ENCODE measurements at regions not wholly inside any gene's neighbourhood (a gene's known extent, or its start where the extent isn't known, plus 50 kb on each side); places are given as distances from the start of the nearest gene placed in this dataset.
A peak's percentile ranks its signal among the peaks of the same experiment; 100 is the strongest.
"Not testable (repeated sequence)": the region's sequence is repeated elsewhere in the genome, so short reads cannot be mapped to it uniquely, and the experiment has no call there.

- in situ Hi-C loops (cut with MboI; ENCODE audit: low sequenced_read_pairs in 4 of 4), result no loop called here
- ATAC-seq, result no peak
- intact Hi-C loops (cut with DNase I; ENCODE audit: low total_unique reads), result no loop called here
- no peak for DNase-seq
- H3K9me3 ChIP-seq, result no peaks in the 10 kb centered on the region
- no peak overlapping the region for H3K27ac ChIP-seq
- no peaks in the 10 kb centered on the region for H3K4me1 ChIP-seq
- H3K27me3 ChIP-seq, result no peaks in the 10 kb centered on the region
- TF ChIP-seq CTCF (IDR thresholded peaks at IDR 0.05 in 4 of 5, conservative IDR thresholded peaks at IDR 0.05 in 1 of 5) (no peak), POLR2A (IDR thresholded peaks at IDR 0.05) (no peak)
- H3K4me3 ChIP-seq, result no peak overlapping the region
- H3K36me3 ChIP-seq, result no peaks in the 10 kb centered on the region
Measured at GRCh38 chr14:59046746-59047145, 141.7 kb upstream of the DAAM1 start.

- in situ Hi-C loops (cut with MboI; ENCODE audit: low sequenced_read_pairs in 4 of 4) (loop anchor here in 3 of 4 donors (10.0 to 25.0 kb wide), 2 partner anchors 543 to 550 kb away; no protein-coding TSS in a partner anchor), intact Hi-C loops (cut with DNase I; ENCODE audit: low total_unique reads) (loop anchor here (1.0 to 2.0 kb wide), 2 partner anchors 414 to 554 kb away; no protein-coding TSS in a partner anchor)
- Histone ChIP-seq H3K27me3 (no peaks in the 10 kb centered on the region), H3K36me3 (no peaks in the 10 kb centered on the region), H3K4me1 (no peaks in the 10 kb centered on the region), H3K9me3 (no peaks in the 10 kb centered on the region), H3K27ac (no peak overlapping the region), H3K4me3 (no peak overlapping the region)
- DNase-seq (no peak), ATAC-seq (no peak)
- no peak for TF ChIP-seq CTCF (IDR thresholded peaks at IDR 0.05 in 4 of 5, conservative IDR thresholded peaks at IDR 0.05 in 1 of 5)
- no peak for TF ChIP-seq POLR2A (IDR thresholded peaks at IDR 0.05)
Measured at GRCh38 chr14:59055006-59055405, 133.5 kb upstream of the DAAM1 start.

- no peak for DNase-seq
- Histone ChIP-seq H3K4me1 (no peaks in the 10 kb centered on the region), H3K4me3 (no peak overlapping the region), H3K36me3 (no peaks in the 10 kb centered on the region), H3K27ac (no peak overlapping the region), H3K9me3 (no peaks in the 10 kb centered on the region), H3K27me3 (no peaks in the 10 kb centered on the region)
- no peak for ATAC-seq
- TF ChIP-seq POLR2A (IDR thresholded peaks at IDR 0.05) (no peak), CTCF (IDR thresholded peaks at IDR 0.05 in 4 of 5, conservative IDR thresholded peaks at IDR 0.05 in 1 of 5) (peak in 4 of 5 experiments; percentile 21 to 70 (median 50))
- intact Hi-C loops (cut with DNase I; ENCODE audit: low total_unique reads), result loop anchor here (1.0 to 2.0 kb wide), 2 partner anchors 415 to 554 kb away; no protein-coding TSS in a partner anchor
- in situ Hi-C loops (cut with MboI; ENCODE audit: low sequenced_read_pairs in 4 of 4), result loop anchor here in 3 of 4 donors (10.0 to 25.0 kb wide), 2 partner anchors 543 to 551 kb away; no protein-coding TSS in a partner anchor
Measured at GRCh38 chr14:59055439-59056045, 132.9 kb upstream of the DAAM1 start.

DNA sequence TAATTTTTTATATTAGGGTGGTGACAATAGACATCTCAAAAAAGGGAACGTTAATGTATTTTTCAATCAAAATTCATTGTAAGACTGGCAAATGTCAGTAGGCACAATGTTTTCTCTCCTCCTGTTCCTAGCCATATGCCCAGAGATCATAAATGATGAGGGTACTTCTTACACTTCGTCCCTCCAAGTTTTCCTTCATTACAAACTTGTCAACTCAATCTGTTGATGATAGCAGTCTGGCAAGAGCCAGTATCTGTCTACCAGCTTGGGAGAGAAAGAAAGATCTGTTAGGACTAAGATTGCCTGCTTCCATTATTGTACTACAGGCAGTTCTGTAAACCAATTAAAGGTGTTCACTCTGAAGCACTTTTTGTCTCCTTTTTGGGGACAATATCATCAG, 130.9 kb upstream of the DAAM1 start:
- Histone ChIP-seq H3K4me1 (no peaks in the 10 kb centered on the region), H3K9me3 (no peaks in the 10 kb centered on the region), H3K27me3 (no peaks in the 10 kb centered on the region), H3K4me3 (no peak overlapping the region), H3K36me3 (no peaks in the 10 kb centered on the region), H3K27ac (no peak overlapping the region)
- in situ Hi-C loops (cut with MboI; ENCODE audit: low sequenced_read_pairs in 4 of 4), result loop anchor here in 3 of 4 donors (10.0 to 25.0 kb wide), 2 partner anchors 545 to 553 kb away; no protein-coding TSS in a partner anchor
- TF ChIP-seq POLR2A (IDR thresholded peaks at IDR 0.05), result no peak
- TF ChIP-seq CTCF (IDR thresholded peaks at IDR 0.05 in 4 of 5, conservative IDR thresholded peaks at IDR 0.05 in 1 of 5), result no peak
- ATAC-seq (no peak), DNase-seq (no peak)
- intact Hi-C loops (cut with DNase I; ENCODE audit: low total_unique reads), result no loop called here

- intact Hi-C loops (cut with DNase I; ENCODE audit: low total_unique reads); H3K36me3 ChIP-seq; H3K4me3 ChIP-seq; H3K4me1 ChIP-seq; H3K9me3 ChIP-seq; H3K27ac ChIP-seq; ATAC-seq; H3K27me3 ChIP-seq; DNase-seq: not testable (repeated sequence)
- in situ Hi-C loops (cut with MboI; ENCODE audit: low sequenced_read_pairs in 4 of 4), result loop anchor here in 3 of 4 donors (10.0 to 25.0 kb wide), 2 partner anchors 546 to 554 kb away; no protein-coding TSS in a partner anchor
Measured at GRCh38 chr14:59058776-59059175, 129.7 kb upstream of the DAAM1 start.

Data from gastrocnemius medialis (tissue), 4 donors.